RWPE2 (cell line): ENCODE measurements at regions not wholly inside any gene's neighbourhood (a gene's known extent, or its start where the extent isn't known, plus 50 kb on each side); places are given as distances from the start of the nearest gene placed in this dataset.

Experiments
- ATAC-seq: fragments of 200-7000 bp; cut with Tn5 transposase; 3 replicates; pipeline ENCODE4 v1.9.1; 2021; ENCODE audit warnings: low read depth
- DNase-seq: peaks from one replicate; pipeline ENCODE4 v3.0.0-alpha.2; 2020; ENCODE audit warnings: low spot score
- H3K27ac ChIP-seq: fragments of 450-650 bp; 2 replicates; pipeline ENCODE4 v1.5.1; 2017; ENCODE audit warnings: mild to moderate bottlenecking; ENCODE audit not compliant: poor library complexity, severe bottlenecking
- H3K27me3 ChIP-seq: fragments of 250-450 bp; sonication (Bioruptor Pico); 2 replicates; pipeline ENCODE4 v1.5.1; 2021; ENCODE audit warnings: mild to moderate bottlenecking, moderate library complexity; ENCODE audit not compliant: insufficient read depth, poor library complexity, severe bottlenecking
- H3K36me3 ChIP-seq: fragments of 250-450 bp; sonication (Bioruptor Pico); 2 replicates; pipeline ENCODE4 v1.5.1; 2020; ENCODE audit warnings: low read depth, mild to moderate bottlenecking, moderate library complexity
- H3K4me1 ChIP-seq: fragments of 250-450 bp; sonication (Bioruptor Pico); 2 replicates; pipeline ENCODE4 v1.5.1; 2021; ENCODE audit warnings: mild to moderate bottlenecking, moderate library complexity; ENCODE audit not compliant: insufficient read depth, poor library complexity, severe bottlenecking
- H3K4me3 ChIP-seq: fragments of 250-450 bp; sonication (Bioruptor Pico); 2 replicates; pipeline ENCODE4 v1.5.1; 2021; ENCODE audit warnings: mild to moderate bottlenecking, moderate library complexity; ENCODE audit not compliant: severe bottlenecking
- H3K9me3 ChIP-seq: fragments of 250-450 bp; sonication (Bioruptor Pico); 2 replicates; pipeline ENCODE4 v1.5.1; 2021; ENCODE audit warnings: mild to moderate bottlenecking, moderate library complexity; ENCODE audit not compliant: severe bottlenecking
- CTCF ChIP-seq: fragments of 450-650 bp; IDR thresholded peaks from one replicate; pipeline ENCODE4 v1.5.1; 2017; ENCODE audit warnings: mild to moderate bottlenecking, moderate library complexity; ENCODE audit not compliant: poor library complexity, severe bottlenecking

GRCh38 chr12:67508830-67509229, 139.7 kb upstream of the DYRK2 start:
- Histone ChIP-seq H3K27me3 (no peaks in the 10 kb centered on the region), H3K9me3 (no peaks in the 10 kb centered on the region), H3K36me3 (no peaks in the 10 kb centered on the region), H3K4me1 (no peaks in the 10 kb centered on the region), H3K4me3 (no peak overlapping the region), H3K27ac (no peak overlapping the region)
- ATAC-seq: no peak
- no peak for TF ChIP-seq CTCF
- no peak for DNase-seq

GRCh38 chr12:67509666-67510386, 138.7 kb upstream of the DYRK2 start:
- H3K27ac ChIP-seq: no peak overlapping the region
- H3K4me3 ChIP-seq: no peak overlapping the region
- TF ChIP-seq CTCF: no peak
- no peak for ATAC-seq
- no peak for DNase-seq
- no peaks in the 10 kb centered on the region for H3K4me1 ChIP-seq
- no peaks in the 10 kb centered on the region for H3K27me3 ChIP-seq
- no peaks in the 10 kb centered on the region for H3K36me3 ChIP-seq
- H3K9me3 ChIP-seq: no peaks in the 10 kb centered on the region

DNA sequence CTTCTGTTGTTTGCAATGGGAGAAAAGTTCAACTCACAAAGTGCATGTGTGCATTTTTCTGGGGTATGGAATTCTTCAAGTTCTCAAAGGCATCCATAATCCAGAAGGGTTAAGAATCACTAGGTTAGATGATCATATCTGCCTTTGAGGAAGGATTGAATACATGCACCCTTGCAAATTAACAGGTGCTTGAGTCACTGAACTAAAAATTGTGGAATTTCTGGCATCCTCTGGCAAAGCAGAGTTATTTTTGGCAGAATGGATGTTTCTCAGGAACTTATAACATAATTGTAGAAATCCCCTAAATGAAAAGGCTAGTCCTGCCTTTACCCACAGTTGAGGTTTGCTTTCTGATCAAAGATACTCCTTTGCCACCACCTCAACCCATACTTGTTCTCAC, 136.5 kb upstream of the DYRK2 start:
- Histone ChIP-seq H3K27me3 (no peaks in the 10 kb centered on the region), H3K9me3 (no peaks in the 10 kb centered on the region), H3K4me3 (no peak overlapping the region), H3K36me3 (no peaks in the 10 kb centered on the region), H3K27ac (no peak overlapping the region), H3K4me1 (peaks cover 6% of the 10 kb centered on the region)
- DNase-seq (no peak), ATAC-seq (no peak)
- TF ChIP-seq CTCF: no peak

DNA sequence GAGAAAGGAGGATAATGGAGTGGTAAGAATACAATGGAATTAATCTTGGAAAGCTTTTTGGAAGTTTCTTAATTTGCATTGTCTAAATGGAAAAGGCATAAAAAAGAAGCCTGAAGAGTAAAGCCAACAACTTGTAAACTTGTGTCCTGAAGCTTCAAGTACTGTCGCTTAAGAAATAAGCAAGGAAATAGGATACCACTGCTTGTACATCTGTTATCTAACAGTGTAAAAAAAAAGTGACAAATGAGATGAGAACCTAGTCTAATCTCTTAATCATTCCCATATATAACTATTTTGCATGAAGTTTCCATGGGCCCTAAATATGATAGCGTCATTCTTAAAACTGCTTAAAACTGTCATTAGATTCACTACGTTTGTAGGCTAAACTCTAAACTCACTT, 134.0 kb upstream of the DYRK2 start:
- no peak for ATAC-seq
- TF ChIP-seq CTCF: no peak
- H3K27ac ChIP-seq: no peak overlapping the region

DNA sequence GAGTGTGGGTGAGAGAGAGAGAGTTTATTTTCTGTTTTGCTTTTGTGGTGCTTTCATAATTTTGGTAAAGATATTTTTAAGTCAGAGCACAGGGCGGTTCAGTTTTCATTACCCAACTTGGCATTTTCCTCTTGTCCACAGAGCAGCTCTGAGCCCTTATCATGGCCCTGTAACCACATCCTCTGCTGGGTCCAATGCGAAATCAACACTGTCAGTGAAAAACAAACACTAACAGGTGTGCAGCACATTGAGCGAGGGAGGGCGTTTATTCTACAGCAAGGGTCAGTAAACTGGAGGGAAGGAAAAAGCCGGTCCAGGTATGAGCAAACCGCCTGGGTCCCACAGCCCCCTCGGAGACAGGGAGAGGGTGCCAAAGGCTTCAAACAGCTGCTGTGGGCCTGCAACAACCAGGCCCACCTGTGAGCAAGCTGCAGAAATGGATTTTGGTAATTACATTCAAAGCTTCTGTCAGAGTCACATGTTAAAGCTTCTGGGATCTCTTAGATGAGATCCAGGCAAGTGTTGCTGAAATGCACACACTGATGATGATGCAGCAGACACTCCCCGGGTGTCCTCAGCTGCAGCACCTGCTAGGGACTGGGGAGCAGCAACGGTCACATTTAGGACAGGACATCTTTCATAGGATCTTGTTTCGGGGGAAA, 132.7 kb upstream of the DYRK2 start:
- no peaks in the 10 kb centered on the region for H3K9me3 ChIP-seq
- TF ChIP-seq CTCF: no peak
- H3K27me3 ChIP-seq: no peaks in the 10 kb centered on the region
- no peaks in the 10 kb centered on the region for H3K36me3 ChIP-seq
- no peak overlapping the region for H3K27ac ChIP-seq
- ATAC-seq (no peak), DNase-seq (no peak)
- H3K4me1 ChIP-seq: peaks cover 9% of the 10 kb centered on the region
- H3K4me3 ChIP-seq: no peak overlapping the region

More for the DNA sequence above, 134.0 kb upstream of the DYRK2 start:
- Histone ChIP-seq H3K4me3 (no peak overlapping the region), H3K36me3 (no peaks in the 10 kb centered on the region), H3K9me3 (no peaks in the 10 kb centered on the region), H3K27me3 (no peaks in the 10 kb centered on the region), H3K4me1 (peaks cover 9% of the 10 kb centered on the region)
- DNase-seq: no peak
